OCI-LY7 (cell line): ENCODE measurements at regions not wholly inside any gene's neighbourhood (a gene's known extent, or its start where the extent isn't known, plus 50 kb on each side); places are given as distances from the start of the nearest gene placed in this dataset.

Experiments
- BruUV-seq: library from RNA; stranded (reverse); fragments of 400-500 nt; replicated peaks from 2 replicates; lab custom pipeline; 2021; lab: Mats Ljungman, UMichigan
- CTCF ChIA-PET: fragments of 300-600 bp; sonication (Branson Sonifier 250); formaldehyde crosslinking; loops from one replicate; lab custom pipeline; 2022; ENCODE audit warnings: antibody characterized with exemption; ENCODE audit not compliant: unreplicated experiment; lab: Charles Lee
- POLR2A ChIA-PET: fragments of 300-600 bp; sonication (Branson Sonifier 250); formaldehyde crosslinking; loops from one replicate; lab custom pipeline; 2022; ENCODE audit warnings: antibody characterized with exemption; lab: Charles Lee
- DNase-seq: peaks from one replicate; pipeline ENCODE4 v3.0.0-alpha.2; 2015; ENCODE audit warnings: low spot score
- H2AFZ ChIP-seq: fragments of 200-600 bp; sonication (generic), shearing (Covaris generic); 2 replicates; pipeline ENCODE4 v1.6.1; 2014; ENCODE audit warnings: mild to moderate bottlenecking, antibody characterized with exemption, low read length, moderate library complexity
- H3K27ac ChIP-seq: fragments of 200-600 bp; sonication (generic); 2 replicates; pipeline ENCODE4 v1.5.1; 2014; ENCODE audit warnings: mixed run types, low read depth, mild to moderate bottlenecking, moderate library complexity, low read length, inconsistent platforms; ENCODE audit not compliant: poor library complexity, severe bottlenecking
- H3K36me3 ChIP-seq: fragments of 200-600 bp; sonication (generic); 2 replicates; pipeline ENCODE4 v1.6.1; 2014; ENCODE audit warnings: mild to moderate bottlenecking, antibody characterized with exemption, low read length, moderate library complexity, mixed read lengths; ENCODE audit not compliant: insufficient read depth
- H3K4me1 ChIP-seq: fragments of 200-600 bp; sonication (generic); 2 replicates; pipeline ENCODE4 v1.5.1; 2014; ENCODE audit warnings: mild to moderate bottlenecking, low read length; ENCODE audit not compliant: insufficient read depth, poor library complexity, severe bottlenecking
- H3K4me2 ChIP-seq: fragments of 200-600 bp; sonication (generic); 2 replicates; pipeline ENCODE4 v1.6.1; 2014; ENCODE audit warnings: mild to moderate bottlenecking, low read length
- H3K4me3 ChIP-seq: fragments of 200-600 bp; sonication (generic); 2 replicates; pipeline ENCODE4 v1.5.1; 2014; ENCODE audit warnings: mild to moderate bottlenecking, low read depth, low read length; ENCODE audit not compliant: poor library complexity, severe bottlenecking
- H3K79me2 ChIP-seq: fragments of 200-600 bp; sonication (generic); 2 replicates; pipeline ENCODE4 v1.6.1; 2016; ENCODE audit warnings: low read depth, mild to moderate bottlenecking, low read length, moderate library complexity, mixed read lengths; ENCODE audit not compliant: insufficient read depth
- H3K9me2 ChIP-seq: fragments of 200-600 bp; sonication (generic); 2 replicates; pipeline ENCODE4 v1.6.1; 2016; ENCODE audit warnings: mild to moderate bottlenecking, low read length, mixed read lengths; ENCODE audit not compliant: insufficient read depth
- H3K9me3 ChIP-seq: fragments of 200-600 bp; sonication (generic); 2 replicates; pipeline ENCODE4 v1.6.1; 2014; ENCODE audit warnings: mild to moderate bottlenecking, mixed run types, low read length, mixed read lengths
- H4K20me1 ChIP-seq: fragments of 200-600 bp; sonication (generic); 2 replicates; pipeline ENCODE4 v1.6.1; 2014; ENCODE audit warnings: mild to moderate bottlenecking, antibody characterized with exemption, low read length, moderate library complexity, mixed read lengths; ENCODE audit not compliant: insufficient read depth
- EZH2phosphoT487 ChIP-seq: fragments of 200-600 bp; sonication (generic); IDR thresholded peaks from 2 replicates; pipeline ENCODE4 v1.6.1; 2018; ENCODE audit warnings: low read depth, borderline replicate concordance, mild to moderate bottlenecking, mixed run types, antibody characterized with exemption, low read length, moderate library complexity, mixed read lengths
- intact Hi-C: fragments of 100-400 bp; cut with micrococcal nuclease; formaldehyde crosslinking; loops from one replicate; pipeline ENCODE4 v1.10.0; 2022; ENCODE audit not compliant: unreplicated experiment
- TF ChIP-seq, protein P1 (sequence below): fragments of 200-600 bp; sonication (generic); conservative IDR thresholded peaks from 2 replicates; pipeline ENCODE4 v1.5.1; 2014; ENCODE audit warnings: mild to moderate bottlenecking, antibody characterized with exemption, low read length, moderate library complexity, mixed read lengths

GRCh38 chr21:27562303-27562702 lies 595.4 kb upstream of the ADAMTS5 start:
- H3K36me3 ChIP-seq, result no peaks in the 10 kb centered on the region
- H3K9me3 ChIP-seq, result no peaks in the 10 kb centered on the region
- intact Hi-C loops, result no loop called here
- no peaks in the 10 kb centered on the region for H4K20me1 ChIP-seq
- H3K27ac ChIP-seq, result no peak overlapping the region
- BruUV-seq, result no TSS peak
- TF ChIP-seq EZH2phosphoT487, result no peak
- TF ChIP-seq, protein P1, sequence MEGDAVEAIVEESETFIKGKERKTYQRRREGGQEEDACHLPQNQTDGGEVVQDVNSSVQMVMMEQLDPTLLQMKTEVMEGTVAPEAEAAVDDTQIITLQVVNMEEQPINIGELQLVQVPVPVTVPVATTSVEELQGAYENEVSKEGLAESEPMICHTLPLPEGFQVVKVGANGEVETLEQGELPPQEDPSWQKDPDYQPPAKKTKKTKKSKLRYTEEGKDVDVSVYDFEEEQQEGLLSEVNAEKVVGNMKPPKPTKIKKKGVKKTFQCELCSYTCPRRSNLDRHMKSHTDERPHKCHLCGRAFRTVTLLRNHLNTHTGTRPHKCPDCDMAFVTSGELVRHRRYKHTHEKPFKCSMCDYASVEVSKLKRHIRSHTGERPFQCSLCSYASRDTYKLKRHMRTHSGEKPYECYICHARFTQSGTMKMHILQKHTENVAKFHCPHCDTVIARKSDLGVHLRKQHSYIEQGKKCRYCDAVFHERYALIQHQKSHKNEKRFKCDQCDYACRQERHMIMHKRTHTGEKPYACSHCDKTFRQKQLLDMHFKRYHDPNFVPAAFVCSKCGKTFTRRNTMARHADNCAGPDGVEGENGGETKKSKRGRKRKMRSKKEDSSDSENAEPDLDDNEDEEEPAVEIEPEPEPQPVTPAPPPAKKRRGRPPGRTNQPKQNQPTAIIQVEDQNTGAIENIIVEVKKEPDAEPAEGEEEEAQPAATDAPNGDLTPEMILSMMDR, result no peak
- POLR2A ChIA-PET, result no interaction called here
- no peak overlapping the region for H3K4me3 ChIP-seq
- no peaks in the 10 kb centered on the region for H3K9me2 ChIP-seq
- CTCF ChIA-PET, result no interaction called here
- DNase-seq, result no peak
- no peak overlapping the region for H2AFZ ChIP-seq
- H3K79me2 ChIP-seq, result no peaks in the 10 kb centered on the region
- no peak overlapping the region for H3K4me2 ChIP-seq
- H3K4me1 ChIP-seq, result no peaks in the 10 kb centered on the region

DNA sequence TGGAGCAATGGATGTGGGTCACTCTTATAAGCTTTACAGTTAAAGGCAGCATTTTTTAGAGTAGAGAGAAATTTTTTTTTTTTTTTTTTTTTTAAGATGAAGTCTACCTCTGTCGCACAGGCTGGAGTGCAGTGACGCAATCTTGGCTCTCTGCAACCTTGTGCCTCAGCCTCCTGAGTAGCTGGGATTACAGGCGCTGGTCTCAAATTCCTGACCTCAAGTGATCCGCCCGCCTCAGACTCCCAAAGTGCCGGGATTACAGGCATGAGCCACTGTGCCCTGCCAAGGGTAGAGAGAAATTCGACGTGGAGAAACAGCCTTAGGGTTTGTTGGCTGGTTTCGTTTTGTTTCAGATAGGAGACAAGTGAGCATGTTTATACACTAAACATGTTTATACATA lies 594.2 kb upstream of the ADAMTS5 start:
- H3K27ac ChIP-seq, result no peak overlapping the region
- DNase-seq, result no peak
- no peak for TF ChIP-seq EZH2phosphoT487
- TF ChIP-seq, protein P1, result no peak
- intact Hi-C loops, result no loop called here
- no peaks in the 10 kb centered on the region for H3K9me2 ChIP-seq
- H3K4me1 ChIP-seq, result no peaks in the 10 kb centered on the region
- H3K9me3 ChIP-seq, result no peaks in the 10 kb centered on the region
- CTCF ChIA-PET, result no interaction called here
- H3K79me2 ChIP-seq, result no peaks in the 10 kb centered on the region
- POLR2A ChIA-PET, result interaction anchor here (1.2 kb wide), 1 partner anchor 54 kb away, joined by 3 read pairs; no protein-coding TSS in a partner anchor
- no TSS peak for BruUV-seq
- H3K4me2 ChIP-seq, result no peak overlapping the region
- H3K4me3 ChIP-seq, result no peak overlapping the region
- H3K36me3 ChIP-seq, result no peaks in the 10 kb centered on the region
- H4K20me1 ChIP-seq, result no peaks in the 10 kb centered on the region
- no peak overlapping the region for H2AFZ ChIP-seq

DNA sequence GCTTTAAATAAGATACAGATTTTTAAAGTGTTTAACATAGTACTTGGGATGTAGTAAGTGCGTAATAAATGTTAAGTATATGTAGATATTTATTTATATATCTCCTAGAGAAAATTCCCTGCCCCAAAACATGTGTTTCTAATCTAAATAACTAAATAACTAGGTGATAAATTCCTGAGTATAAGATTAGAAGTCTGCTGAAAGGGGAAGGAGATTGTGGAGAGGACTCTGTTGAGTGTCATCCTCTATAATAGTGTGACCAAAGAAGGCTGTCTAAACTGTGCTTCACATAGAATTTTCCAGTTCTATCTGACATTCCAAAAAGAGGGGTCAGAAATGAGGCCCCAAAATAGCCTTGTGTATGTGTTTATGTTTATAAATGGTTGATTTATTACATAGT lies 590.5 kb upstream of the ADAMTS5 start:
- no peak for TF ChIP-seq EZH2phosphoT487
- TF ChIP-seq, protein P1, result no peak
- Histone ChIP-seq H3K27ac (no peak overlapping the region), H3K4me1 (no peaks in the 10 kb centered on the region), H3K79me2 (no peaks in the 10 kb centered on the region), H3K4me3 (no peak overlapping the region), H3K9me2 (no peaks in the 10 kb centered on the region), H3K4me2 (no peak overlapping the region), H3K36me3 (no peaks in the 10 kb centered on the region), H3K9me3 (no peaks in the 10 kb centered on the region), H2AFZ (no peak overlapping the region), H4K20me1 (no peaks in the 10 kb centered on the region)
- CTCF ChIA-PET, result no interaction called here
- DNase-seq, result no peak
- BruUV-seq, result no TSS peak
- intact Hi-C loops, result no loop called here
- POLR2A ChIA-PET, result interaction anchor here (0.7 kb wide), 1 partner anchor 79 kb away, joined by 3 read pairs; no protein-coding TSS in a partner anchor
